SK-N-MC (cell line): ENCODE measurements at regions not wholly inside any gene's neighbourhood (a gene's known extent, or its start where the extent isn't known, plus 50 kb on each side); places are given as distances from the start of the nearest gene placed in this dataset.

Experiments
- EZH2 ChIP-seq: fragments of 200-600 bp; sonication (generic); IDR thresholded peaks from one replicate; pipeline ENCODE4 v1.6.1; 2017; ENCODE audit warnings: antibody characterized with exemption
- FOXP2 ChIP-seq: optimal IDR thresholded peaks from 2 replicates; pipeline ENCODE3; 2011; ENCODE audit warnings: mild to moderate bottlenecking, moderate library complexity; ENCODE audit not compliant: insufficient read depth; ENCODE audit errors: extremely low read length, control extremely low read depth
- POLR2AphosphoS5 ChIP-seq: IDR thresholded peaks from 2 replicates; pipeline ENCODE4 v1.6.1; 2012; ENCODE audit warnings: mild to moderate bottlenecking, low read depth, low read length, borderline replicate concordance

- no peak for TF ChIP-seq EZH2
- no peak for TF ChIP-seq POLR2AphosphoS5
- no peak for TF ChIP-seq FOXP2
Observed at GRCh38 chr13:110061270-110061669, 245.7 kb downstream of the COL4A1 start.
